Neural cell (in vitro differentiated cells): ENCODE measurements at regions not wholly inside any gene's neighbourhood (a gene's known extent, or its start where the extent isn't known, plus 50 kb on each side); places are given as distances from the start of the nearest gene placed in this dataset.

ENCODE experiments used
- H2AFZ ChIP-seq: fragments of 200-600, 300-800 bp; sonication (generic), shearing (Covaris generic); 2 replicates; pipeline ENCODE4 v1.6.0; 2014; ENCODE audit warnings: low read depth, mild to moderate bottlenecking, antibody characterized with exemption, low read length, moderate library complexity
- H3F3A ChIP-seq: fragments of 200-600 bp; shearing (Covaris generic); 2 replicates; pipeline ENCODE4 v1.6.1; 2016; ENCODE audit warnings: mild to moderate bottlenecking, moderate library complexity, mixed read lengths, antibody characterized with exemption, low read length; ENCODE audit not compliant: insufficient read depth, poor library complexity, severe bottlenecking
- H3K27ac ChIP-seq: fragments of 200-600, 300-800 bp; sonication (generic), shearing (Covaris generic); 2 replicates; pipeline ENCODE4 v1.5.1; 2014; ENCODE audit warnings: mild to moderate bottlenecking, low read length, moderate library complexity
- H3K27me3 ChIP-seq: fragments of 300-800, 200-600 bp; sonication (generic), shearing (Covaris generic); 2 replicates; pipeline ENCODE4 v1.6.0; 2014; ENCODE audit warnings: mild to moderate bottlenecking, low read depth, low read length, moderate library complexity; ENCODE audit not compliant: insufficient read depth
- H3K36me3 ChIP-seq: fragments of 300-800, 200-600 bp; sonication (generic), shearing (Covaris generic); 2 replicates; pipeline ENCODE4 v1.5.1; 2014; ENCODE audit warnings: mild to moderate bottlenecking, antibody characterized with exemption, low read length, moderate library complexity; ENCODE audit not compliant: insufficient read depth
- H3K4me2 ChIP-seq: fragments of 300-800, 200-600 bp; sonication (generic), shearing (Covaris generic); 2 replicates; pipeline ENCODE4 v1.6.0; 2014; ENCODE audit warnings: mild to moderate bottlenecking, low read length
- H3K4me3 ChIP-seq: fragments of 300-800, 200-600 bp; sonication (generic), shearing (Covaris generic); 2 replicates; pipeline ENCODE4 v1.5.1; 2014; ENCODE audit warnings: mild to moderate bottlenecking, low read length, moderate library complexity
- H3K79me2 ChIP-seq: fragments of 200-600 bp; shearing (Covaris generic); replicated peaks from 2 replicates; pipeline ENCODE4 v1.6.0; 2014; ENCODE audit warnings: mild to moderate bottlenecking, low read length, moderate library complexity; ENCODE audit not compliant: insufficient read depth
- H3K9ac ChIP-seq: fragments of 300-800, 200-600 bp; sonication (generic), shearing (Covaris generic); 2 replicates; pipeline ENCODE4 v1.6.1; 2016; ENCODE audit warnings: mild to moderate bottlenecking, low read length, mixed read lengths
- H3K9me2 ChIP-seq: fragments of 200-600 bp; shearing (Covaris generic); 2 replicates; pipeline ENCODE4 v1.6.1; 2016; ENCODE audit warnings: mild to moderate bottlenecking, low read length, mixed read lengths; ENCODE audit not compliant: insufficient read depth
- H3K9me3 ChIP-seq: fragments of 200-600, 300-800 bp; sonication (generic), shearing (Covaris generic); 2 replicates; pipeline ENCODE4 v1.6.1; 2016; ENCODE audit warnings: mild to moderate bottlenecking, mixed run types, low read length, moderate library complexity, mixed read lengths
- H4K20me1 ChIP-seq: fragments of 200-600 bp; shearing (Covaris generic); 2 replicates; pipeline ENCODE4 v1.6.1; 2016; ENCODE audit warnings: mild to moderate bottlenecking, mixed run types; ENCODE audit not compliant: insufficient read depth
- CTCF ChIP-seq: fragments of 450-650 bp; IDR thresholded peaks from 2 replicates; pipeline ENCODE4 v1.5.1; 2014; ENCODE audit warnings: antibody characterized with exemption, mild to moderate bottlenecking, moderate library complexity; ENCODE audit not compliant: poor library complexity, severe bottlenecking
- EP300 ChIP-seq: fragments of 450-650 bp; conservative IDR thresholded peaks from 2 replicates; pipeline ENCODE4 v1.6.1; 2014; ENCODE audit warnings: antibody characterized with exemption, mild to moderate bottlenecking, moderate library complexity; ENCODE audit not compliant: poor library complexity, severe bottlenecking
- MXI1 ChIP-seq: fragments of 450-650 bp; conservative IDR thresholded peaks from 2 replicates; pipeline ENCODE4 v1.6.1; 2014; ENCODE audit warnings: antibody characterized with exemption, mild to moderate bottlenecking; ENCODE audit not compliant: poor library complexity, severe bottlenecking
- POLR2AphosphoS5 ChIP-seq: IDR thresholded peaks from 2 replicates; pipeline ENCODE4 v1.6.1; 2012
- RAD21 ChIP-seq: fragments of 450-650 bp; conservative IDR thresholded peaks from 2 replicates; pipeline ENCODE4 v1.6.1; 2014; ENCODE audit warnings: antibody characterized with exemption, mild to moderate bottlenecking, moderate library complexity
- REST ChIP-seq: IDR thresholded peaks from 2 replicates; pipeline ENCODE4 v1.6.1; 2012; ENCODE audit warnings: borderline replicate concordance
- SMC3 ChIP-seq: fragments of 450-650 bp; conservative IDR thresholded peaks from 2 replicates; pipeline ENCODE4 v1.6.1; 2014; ENCODE audit warnings: antibody characterized with exemption, mild to moderate bottlenecking, moderate library complexity; ENCODE audit not compliant: poor library complexity
- TAF1 ChIP-seq: IDR thresholded peaks from 2 replicates; pipeline ENCODE4 v1.6.1; 2012; ENCODE audit warnings: low read depth

GRCh38 chr5:124512952-124513632 lies 233.3 kb downstream of the ZNF608 start:
- no peaks in the 10 kb centered on the region for H3K9me3 ChIP-seq
- H3K27ac ChIP-seq = no peak overlapping the region
- no peak overlapping the region for H2AFZ ChIP-seq
- H3K4me3 ChIP-seq = no peak overlapping the region
- H3K27me3 ChIP-seq = no peaks in the 10 kb centered on the region
- TF ChIP-seq CTCF = no peak
- TF ChIP-seq EP300 = no peak
- TF ChIP-seq REST = no peak
- H3K9me2 ChIP-seq = no peaks in the 10 kb centered on the region
- H3K36me3 ChIP-seq = no peaks in the 10 kb centered on the region
- H3K4me2 ChIP-seq = no peak overlapping the region
- H3K79me2 ChIP-seq = no peaks in the 10 kb centered on the region
- no peaks in the 10 kb centered on the region for H3F3A ChIP-seq
- H3K9ac ChIP-seq = no peak overlapping the region
- no peaks in the 10 kb centered on the region for H4K20me1 ChIP-seq

GRCh38 chr5:124512236-124512635 lies 234.2 kb downstream of the ZNF608 start:
- H3K27me3 ChIP-seq = no peaks in the 10 kb centered on the region
- no peaks in the 10 kb centered on the region for H3K9me2 ChIP-seq
- no peak overlapping the region for H3K27ac ChIP-seq
- no peak overlapping the region for H3K4me2 ChIP-seq
- no peak overlapping the region for H2AFZ ChIP-seq
- H3K79me2 ChIP-seq = no peaks in the 10 kb centered on the region
- no peak for TF ChIP-seq CTCF
- TF ChIP-seq EP300 = no peak
- H3F3A ChIP-seq = no peaks in the 10 kb centered on the region
- no peak overlapping the region for H3K9ac ChIP-seq
- no peaks in the 10 kb centered on the region for H4K20me1 ChIP-seq
- no peak overlapping the region for H3K4me3 ChIP-seq
- no peaks in the 10 kb centered on the region for H3K9me3 ChIP-seq
- no peaks in the 10 kb centered on the region for H3K36me3 ChIP-seq

- H3K9ac ChIP-seq = no peak overlapping the region
- no peaks in the 10 kb centered on the region for H3K9me3 ChIP-seq
- H3K4me3 ChIP-seq = no peak overlapping the region
- H3K79me2 ChIP-seq = no peaks in the 10 kb centered on the region
- no peaks in the 10 kb centered on the region for H3K27me3 ChIP-seq
- H3K4me2 ChIP-seq = no peak overlapping the region
- H3K27ac ChIP-seq = no peak overlapping the region
- H3K36me3 ChIP-seq = no peaks in the 10 kb centered on the region
- H2AFZ ChIP-seq = no peak overlapping the region
- H3K9me2 ChIP-seq = no peaks in the 10 kb centered on the region
- no peaks in the 10 kb centered on the region for H3F3A ChIP-seq
- H4K20me1 ChIP-seq = no peaks in the 10 kb centered on the region
- TF ChIP-seq POLR2AphosphoS5 = no peak
- no peak for TF ChIP-seq SMC3
- TF ChIP-seq REST = no peak
- TF ChIP-seq EP300 = no peak
- TF ChIP-seq TAF1 = no peak
- no peak for TF ChIP-seq MXI1
- TF ChIP-seq CTCF = no peak
- no peak for TF ChIP-seq RAD21
These were observed 234.6 kb downstream of the ZNF608 start for GRCh38 chr5:124511791-124512190.
